SHP77 treated with DMSO at 0.1 percent for 48 hours (cell line): ENCODE measurements at regions not wholly inside any gene's neighbourhood (a gene's known extent, or its start where the extent isn't known, plus 50 kb on each side); places are given as distances from the start of the nearest gene placed in this dataset.
A peak's percentile ranks its signal among the peaks of the same experiment; 100 is the strongest.
"Not testable (repeated sequence)": the region's sequence is repeated elsewhere in the genome, so short reads cannot be mapped to it uniquely, and the experiment has no call there.

Experiments used
- DNase-seq: peaks from one replicate; lab custom pipeline; 2025; lab: John Stamatoyannopoulos, UW

DNA sequence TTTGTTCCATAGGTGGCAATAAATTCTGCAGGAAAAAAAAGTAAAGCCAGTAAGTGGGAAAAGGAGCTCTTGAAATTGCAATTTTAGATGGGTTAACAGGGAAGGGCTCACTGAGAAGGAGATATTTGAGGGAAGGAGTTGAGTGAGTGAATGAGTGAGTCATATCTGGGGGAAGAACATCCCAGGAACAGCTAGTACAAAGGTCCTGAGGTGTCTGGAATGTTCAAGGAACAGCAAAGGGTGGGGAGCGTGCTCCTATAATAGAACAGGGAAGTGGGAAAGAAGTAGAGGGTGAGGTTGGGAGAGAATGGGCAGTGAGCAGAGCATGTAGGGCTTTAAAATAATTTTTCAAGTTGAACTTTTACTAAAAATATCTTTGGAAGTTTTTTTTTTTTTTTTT, 68.0 kb upstream of the PSME4 start:
- no peak for DNase-seq

GRCh38 chr2:54031288-54031687, 60.5 kb upstream of the PSME4 start:
- DNase-seq, result not testable (repeated sequence)

- DNase-seq, result no peak
Measured at GRCh38 chr2:54030806-54031205, 60.0 kb upstream of the PSME4 start.

DNA sequence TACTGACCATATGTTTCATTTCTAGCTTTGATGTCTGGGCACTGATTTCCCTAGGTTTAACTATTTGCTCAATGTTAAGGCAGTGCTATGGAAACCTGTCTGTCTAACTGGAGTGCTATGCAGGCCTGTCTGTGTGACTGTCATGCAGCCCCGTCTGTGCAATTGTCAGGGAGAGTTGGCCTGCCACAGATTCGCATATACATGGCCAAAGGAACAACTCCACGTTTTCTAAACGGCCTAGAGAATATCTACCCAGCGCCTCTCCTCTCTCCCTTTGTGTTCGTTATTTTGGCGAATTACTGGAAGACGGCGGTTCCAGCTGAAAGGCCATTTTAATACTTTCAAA, 59.6 kb upstream of the PSME4 start:
- no peak for DNase-seq

- peak; percentile 12 for DNase-seq
Measured at GRCh38 chr2:54029721-54030395, 59.1 kb upstream of the PSME4 start.

GRCh38 chr2:54025463-54026075, 54.8 kb upstream of the PSME4 start:
- not testable (repeated sequence) for DNase-seq

DNA sequence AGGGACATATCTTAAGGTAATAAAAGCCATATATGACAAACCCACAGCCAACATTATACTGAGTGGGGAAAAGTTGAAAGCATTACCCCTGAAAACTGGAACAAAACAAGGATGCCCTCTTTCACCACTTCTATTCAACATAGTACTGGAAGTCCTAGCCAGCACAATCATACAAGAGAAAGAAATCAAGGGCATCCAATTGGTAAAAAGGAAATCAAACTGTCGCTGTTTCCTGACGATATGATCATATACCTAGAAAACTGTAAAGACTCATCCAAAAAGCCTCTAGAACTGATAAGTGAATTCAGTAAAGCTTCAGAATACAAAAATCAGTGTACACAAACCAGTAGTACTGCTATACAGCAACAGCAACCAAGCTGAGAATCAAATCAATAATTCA, 53.8 kb upstream of the PSME4 start:
- DNase-seq, result no peak

- DNase-seq, result no peak
Measured at GRCh38 chr2:54021702-54022101, 50.9 kb upstream of the PSME4 start.

DNA sequence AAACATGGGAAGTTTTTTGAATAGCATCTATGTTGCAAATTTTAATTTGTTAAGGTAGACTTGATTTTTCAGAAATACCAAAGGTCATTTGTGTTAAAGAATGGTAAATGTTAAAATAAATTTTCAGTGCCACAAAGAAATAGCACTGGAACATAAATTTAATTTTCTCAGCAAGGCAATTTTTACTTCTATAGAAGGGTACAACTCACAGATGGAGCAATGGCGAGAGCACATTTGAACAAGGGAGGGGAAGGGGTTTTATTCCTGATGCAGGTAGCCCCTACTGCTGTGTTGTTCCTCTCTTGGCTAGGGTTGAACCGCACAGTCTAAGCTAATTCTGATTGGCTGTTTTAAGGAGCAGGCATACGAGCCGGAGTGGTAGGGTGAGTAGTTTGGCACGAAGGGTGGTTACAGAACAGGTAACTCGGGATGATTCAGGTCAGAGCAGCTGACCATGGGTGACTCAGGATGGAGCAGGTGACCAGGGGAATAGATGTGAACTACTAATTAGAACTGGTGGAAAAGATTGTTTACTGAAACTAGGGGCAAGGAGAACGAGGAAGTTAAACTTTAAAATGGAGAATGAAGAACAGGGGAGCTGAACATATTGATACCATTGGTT, 50.1 kb upstream of the PSME4 start:
- no peak for DNase-seq
